Endothelial cell of umbilical vein (primary cell): ENCODE measurements at regions not wholly inside any gene's neighbourhood (a gene's known extent, or its start where the extent isn't known, plus 50 kb on each side); places are given as distances from the start of the nearest gene placed in this dataset.

Experiments
- BruUV-seq: library from RNA; stranded (reverse); fragments of 400-500 nt; replicated peaks from 2 replicates; lab custom pipeline; 2021; lab: Mats Ljungman, UMichigan
- CTCF ChIA-PET: fragments of 300-600, 350-600 bp; sonication (Branson Sonifier 250); formaldehyde crosslinking; loops from one replicate; lab custom pipeline; 2021; ENCODE audit warnings: antibody characterized with exemption, inconsistent platforms; lab: Charles Lee
- POLR2A ChIA-PET: fragments of 300-600, 350-600 bp; sonication (Branson Sonifier 250); formaldehyde crosslinking; loops from one replicate; lab custom pipeline; 2021; ENCODE audit warnings: antibody characterized with exemption, inconsistent platforms; lab: Charles Lee
- DNase-seq: peaks from one replicate; pipeline ENCODE4 v3.0.0-alpha.2; 2011; ENCODE audit warnings: low read depth, low spot score
- FAIRE-seq: peaks from 2 replicates; lab custom pipeline; 2011; peaks lifted over from hg19 to GRCh38; lab: Jason Lieb, UNC
- H2AFZ ChIP-seq: 2 replicates; pipeline ENCODE4 v1.6.0; 2012; ENCODE audit warnings: low read depth, low read length, control low read depth, inconsistent platforms
- H3K27ac ChIP-seq: 2 replicates; pipeline ENCODE4 v1.5.1; 2011; ENCODE audit warnings: low read depth, mild to moderate bottlenecking, control low read depth, low read length, moderate library complexity; ENCODE audit not compliant: insufficient read depth
- H3K27me3 ChIP-seq, 2 experiments: 2 replicates each; pipeline versions ENCODE4 v1.6.0 to v1.6.1; 2011; ENCODE audit warnings: low read length in 2 of 2, mixed read lengths in 1 of 2; ENCODE audit not compliant: control insufficient read depth in 2 of 2, insufficient read depth in 2 of 2
- H3K36me3 ChIP-seq, 2 experiments: 2 replicates in 1 of 2; 3 replicates in 1 of 2; pipeline ENCODE4 v1.5.1; 2011; ENCODE audit warnings: low read length in 2 of 2, mild to moderate bottlenecking in 1 of 2, moderate library complexity in 1 of 2; ENCODE audit not compliant: control insufficient read depth in 2 of 2, insufficient read depth in 2 of 2; ENCODE audit errors: extremely low read depth in 1 of 2
- H3K4me1 ChIP-seq: 3 replicates; pipeline ENCODE4 v1.5.1; 2011; ENCODE audit warnings: mild to moderate bottlenecking, low read length; ENCODE audit not compliant: control insufficient read depth, insufficient read depth; ENCODE audit errors: extremely low read depth
- H3K4me2 ChIP-seq: 2 replicates; pipeline ENCODE4 v1.6.1; 2011; ENCODE audit warnings: low read length, control low read depth, mixed read lengths; ENCODE audit not compliant: insufficient read depth
- H3K4me3 ChIP-seq, 3 experiments: fragments of 200-600 bp in 1 of 3; sonication (generic), shearing (Covaris generic) in 1 of 3; replicated peaks in 1 of 3; 2 replicates each; pipeline ENCODE4 v1.5.1; 2011 to 2016; ENCODE audit warnings: control low read depth in 3 of 3, low read length in 3 of 3, mild to moderate bottlenecking in 2 of 3, inconsistent platforms in 1 of 3, low read depth in 1 of 3, moderate library complexity in 1 of 3; ENCODE audit not compliant: insufficient read depth in 1 of 3
- H3K79me2 ChIP-seq: 2 replicates; pipeline ENCODE4 v1.6.0; 2012; ENCODE audit warnings: low read length, inconsistent platforms; ENCODE audit not compliant: control insufficient read depth, insufficient read depth
- H3K9ac ChIP-seq: replicated peaks from 2 replicates; pipeline ENCODE3; 2011; ENCODE audit warnings: low read length, control low read depth; ENCODE audit not compliant: insufficient read depth; ENCODE audit errors: extremely low read depth
- H3K9me1 ChIP-seq: replicated peaks from 3 replicates; pipeline ENCODE4 v1.6.0; 2011; ENCODE audit warnings: mild to moderate bottlenecking, low read length; ENCODE audit not compliant: control insufficient read depth, insufficient read depth; ENCODE audit errors: extremely low read depth
- H3K9me3 ChIP-seq: replicated peaks from 2 replicates; pipeline ENCODE4 v1.5.1; 2012; ENCODE audit warnings: low read length, inconsistent platforms; ENCODE audit not compliant: control insufficient read depth, insufficient read depth
- H4K20me1 ChIP-seq: replicated peaks from 2 replicates; pipeline ENCODE3; 2011; ENCODE audit warnings: mild to moderate bottlenecking, low read length; ENCODE audit not compliant: control insufficient read depth, insufficient read depth; ENCODE audit errors: extremely low read depth
- MYC ChIP-seq: IDR thresholded peaks from one replicate; pipeline ENCODE4 v1.6.1; 2011; ENCODE audit warnings: mild to moderate bottlenecking, low read depth, low read length
- dilution Hi-C: fragments of 300-500 bp; cut with MboI; formaldehyde crosslinking; loops from one replicate; pipeline ENCODE4 v1.15.0; 2019; ENCODE audit warnings: low sequenced_read_pairs; ENCODE audit not compliant: extremely low pct_ligation_motif_present
- intact Hi-C: fragments of 100-400 bp; cut with micrococcal nuclease; formaldehyde crosslinking; loops from one replicate; pipeline ENCODE4 v1.10.0; 2022
- TF ChIP-seq, protein P1 (sequence below): IDR thresholded peaks from 2 replicates; pipeline ENCODE4 v1.6.1; 2011; ENCODE audit not compliant: insufficient read depth, insufficient read length

DNA sequence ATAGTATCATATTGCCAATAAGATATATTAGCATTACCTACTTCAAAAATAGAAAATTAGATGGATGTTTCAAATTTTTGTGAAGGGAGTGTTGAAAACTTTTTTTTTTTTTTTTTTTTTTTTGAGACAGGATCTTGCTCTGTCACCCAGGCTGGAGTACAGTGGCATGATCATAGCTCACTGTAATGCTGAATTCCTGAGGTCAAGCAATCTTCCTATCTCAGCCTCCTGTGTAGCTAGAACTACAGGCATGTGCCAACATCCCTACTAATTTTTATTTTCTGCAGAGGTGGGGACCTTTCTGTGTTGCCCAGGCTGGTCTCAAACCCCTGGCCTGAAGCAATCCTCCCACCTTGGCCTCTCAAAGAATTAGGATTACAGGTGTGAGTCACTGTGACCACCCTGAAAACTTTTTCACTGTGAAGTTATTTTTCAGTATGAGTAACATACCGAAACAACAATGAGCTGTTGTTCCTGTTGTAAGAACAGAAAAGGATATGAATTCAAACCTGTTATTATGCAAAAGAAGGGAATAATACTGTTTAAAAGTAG, 266.9 kb downstream of the NEBL start:
- no peak for DNase-seq
- no TSS peak for BruUV-seq
- H3K4me2 ChIP-seq, result no peak overlapping the region
- intact Hi-C loops, result no loop called here
- no peaks in the 10 kb centered on the region for H4K20me1 ChIP-seq
- dilution Hi-C loops, result no loop called here
- H3K4me1 ChIP-seq, result no peaks in the 10 kb centered on the region
- FAIRE-seq, result no peak
- H2AFZ ChIP-seq, result no peak overlapping the region
- TF ChIP-seq MYC, result no peak
- H3K4me3 ChIP-seq, result no peak overlapping the region
- H3K27me3 ChIP-seq, result no peaks in the 10 kb centered on the region
- ChIA-PET CTCF (no interaction called here), POLR2A (no interaction called here)
- no peak overlapping the region for H3K9ac ChIP-seq
- H3K79me2 ChIP-seq, result no peaks in the 10 kb centered on the region
- peaks cover 2% of the 10 kb centered on the region for H3K9me3 ChIP-seq
- H3K27ac ChIP-seq, result no peak overlapping the region
- H3K36me3 ChIP-seq, result no peaks in the 10 kb centered on the region
- no peaks in the 10 kb centered on the region for H3K9me1 ChIP-seq

DNA sequence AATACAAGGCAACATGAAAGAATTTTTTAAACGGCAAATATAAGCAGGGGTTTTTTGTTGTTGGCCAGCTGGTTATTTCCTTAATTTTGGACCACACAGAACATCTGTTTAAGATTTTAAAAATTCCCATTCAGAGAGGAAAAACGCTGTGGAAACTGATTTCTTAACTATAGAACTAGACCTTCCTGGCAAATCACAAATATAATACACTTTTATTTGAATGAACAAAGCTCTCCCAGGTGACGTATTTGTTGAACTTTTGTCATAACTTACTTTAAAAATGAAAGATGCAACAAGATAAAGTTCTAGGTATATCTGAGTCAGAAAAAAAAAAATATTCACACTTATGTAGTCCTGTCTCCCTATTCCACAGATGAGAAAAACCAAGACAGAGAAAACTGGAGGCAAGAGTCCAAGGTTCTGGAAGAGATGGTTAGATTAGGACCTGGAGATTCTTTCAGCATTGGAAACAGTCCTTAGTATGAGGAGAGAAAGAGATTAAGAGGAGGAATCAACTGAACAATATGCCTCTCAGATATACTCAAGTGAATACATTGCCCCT, 269.1 kb downstream of the NEBL start:
- dilution Hi-C loops, result no loop called here
- CTCF ChIA-PET, result no interaction called here
- H4K20me1 ChIP-seq, result no peaks in the 10 kb centered on the region
- H3K4me1 ChIP-seq, result no peaks in the 10 kb centered on the region
- no peak overlapping the region for H2AFZ ChIP-seq
- H3K9ac ChIP-seq, result no peak overlapping the region
- no peaks in the 10 kb centered on the region for H3K9me1 ChIP-seq
- no peak overlapping the region for H3K27ac ChIP-seq
- H3K27me3 ChIP-seq, result no peaks in the 10 kb centered on the region
- no peaks in the 10 kb centered on the region for H3K36me3 ChIP-seq
- intact Hi-C loops, result no loop called here
- POLR2A ChIA-PET, result no interaction called here
- no peak overlapping the region for H3K4me2 ChIP-seq
- no TSS peak for BruUV-seq
- TF ChIP-seq, protein P1, sequence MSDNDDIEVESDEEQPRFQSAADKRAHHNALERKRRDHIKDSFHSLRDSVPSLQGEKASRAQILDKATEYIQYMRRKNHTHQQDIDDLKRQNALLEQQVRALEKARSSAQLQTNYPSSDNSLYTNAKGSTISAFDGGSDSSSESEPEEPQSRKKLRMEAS, result no peak
- peaks cover 2% of the 10 kb centered on the region for H3K9me3 ChIP-seq
- no peak for FAIRE-seq
- no peaks in the 10 kb centered on the region for H3K79me2 ChIP-seq
- DNase-seq, result no peak
- H3K4me3 ChIP-seq, result no peak overlapping the region
